DND-41 (cell line): ENCODE measurements at regions not wholly inside any gene's neighbourhood (a gene's known extent, or its start where the extent isn't known, plus 50 kb on each side); places are given as distances from the start of the nearest gene placed in this dataset.

ENCODE experiments used
- ATAC-seq: fragments of 200-7000 bp; cut with Tn5 transposase; 3 replicates; pipeline ENCODE4 v1.9.1; 2021; ENCODE audit warnings: low read depth; ENCODE audit not compliant: insufficient read depth
- DNase-seq: peaks from one replicate; pipeline ENCODE4 v3.0.0-alpha.2; 2020
- H2AFZ ChIP-seq: 2 replicates; pipeline ENCODE4 v1.6.0; 2012; ENCODE audit warnings: low read depth, low read length
- H3K27ac ChIP-seq: 2 replicates; pipeline ENCODE4 v1.5.1; 2012; ENCODE audit warnings: low read length, inconsistent platforms
- H3K27me3 ChIP-seq: fragments of 200-600 bp; sonication (generic); 2 replicates; pipeline ENCODE4 v1.6.0; 2012; ENCODE audit warnings: low read length, mild to moderate bottlenecking, inconsistent platforms; ENCODE audit not compliant: insufficient read depth, poor library complexity
- H3K36me3 ChIP-seq: 2 replicates; pipeline ENCODE4 v1.5.1; 2012; ENCODE audit warnings: low read length, inconsistent platforms; ENCODE audit not compliant: insufficient read depth
- H3K4me1 ChIP-seq: 2 replicates; pipeline ENCODE4 v1.5.1; 2012; ENCODE audit warnings: mild to moderate bottlenecking, low read length; ENCODE audit not compliant: insufficient read depth
- H3K4me2 ChIP-seq: 2 replicates; pipeline ENCODE4 v1.6.0; 2012; ENCODE audit warnings: mild to moderate bottlenecking, moderate library complexity, low read length, inconsistent platforms; ENCODE audit not compliant: insufficient read depth
- H3K4me3 ChIP-seq, 2 experiments: fragments of 200-600 bp in 1 of 2; shearing (Covaris generic) in 1 of 2; 2 replicates each; pipeline ENCODE4 v1.5.1; 2012 to 2016; ENCODE audit warnings: inconsistent platforms in 2 of 2, low read length in 2 of 2, mild to moderate bottlenecking in 2 of 2, low read depth in 1 of 2, moderate library complexity in 1 of 2
- H3K79me2 ChIP-seq: 2 replicates; pipeline ENCODE4 v1.6.0; 2012; ENCODE audit warnings: low read length, inconsistent platforms; ENCODE audit not compliant: insufficient read depth
- H3K9ac ChIP-seq: 2 replicates; pipeline ENCODE4 v1.6.0; 2012; ENCODE audit warnings: low read depth, mild to moderate bottlenecking, inconsistent platforms, low read length, moderate library complexity
- H3K9me3 ChIP-seq: 2 replicates; pipeline ENCODE4 v1.5.1; 2012; ENCODE audit warnings: low read length, moderate library complexity, mild to moderate bottlenecking, inconsistent platforms; ENCODE audit not compliant: insufficient read depth, severe bottlenecking
- H4K20me1 ChIP-seq: 2 replicates; pipeline ENCODE4 v1.6.0; 2012; ENCODE audit warnings: low read length; ENCODE audit not compliant: insufficient read depth
- EZH2 ChIP-seq: IDR thresholded peaks from 3 replicates; pipeline ENCODE4 v1.6.1; 2012; ENCODE audit warnings: borderline replicate concordance, low read depth, mild to moderate bottlenecking, moderate library complexity, low read length, inconsistent platforms; ENCODE audit not compliant: severe bottlenecking
- TF ChIP-seq, protein P1 (sequence below): IDR thresholded peaks from 2 replicates; pipeline ENCODE4 v1.5.1; 2012; ENCODE audit warnings: borderline replicate concordance, low read length, moderate library complexity, mild to moderate bottlenecking; ENCODE audit not compliant: poor library complexity, severe bottlenecking; ENCODE audit errors: extremely low read depth

DNA sequence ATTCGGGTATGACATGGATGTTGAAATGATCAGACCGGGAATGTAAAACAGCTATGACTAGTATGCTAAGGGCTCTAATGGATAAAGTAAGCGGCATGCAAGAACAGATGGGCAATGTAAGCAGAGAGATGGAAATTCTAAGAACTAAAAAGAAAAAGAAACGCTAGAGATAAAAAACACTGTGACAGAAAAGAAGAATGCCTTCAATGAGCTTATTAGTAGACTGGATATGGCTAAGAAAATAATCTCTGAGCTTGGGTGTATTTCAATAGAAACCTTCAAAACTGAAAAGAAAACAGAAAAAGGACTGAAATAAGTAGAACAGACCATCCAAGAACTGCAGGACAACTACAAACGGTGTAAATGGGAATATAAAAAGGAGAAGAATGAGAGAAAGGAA lies 101.2 kb downstream of the HES1 start:
- no peak for DNase-seq
- Histone ChIP-seq H3K4me3 (no peak overlapping the region), H3K4me2 (no peak overlapping the region), H3K27ac (no peak overlapping the region), H3K36me3 (no peaks in the 10 kb centered on the region), H3K4me1 (no peaks in the 10 kb centered on the region), H3K9ac (no peak overlapping the region), H2AFZ (no peak overlapping the region), H4K20me1 (no peaks in the 10 kb centered on the region), H3K9me3 (peaks cover 5% of the 10 kb centered on the region), H3K79me2 (no peaks in the 10 kb centered on the region), H3K27me3 (no peaks in the 10 kb centered on the region)
- no peak for ATAC-seq
- TF ChIP-seq, protein P1, sequence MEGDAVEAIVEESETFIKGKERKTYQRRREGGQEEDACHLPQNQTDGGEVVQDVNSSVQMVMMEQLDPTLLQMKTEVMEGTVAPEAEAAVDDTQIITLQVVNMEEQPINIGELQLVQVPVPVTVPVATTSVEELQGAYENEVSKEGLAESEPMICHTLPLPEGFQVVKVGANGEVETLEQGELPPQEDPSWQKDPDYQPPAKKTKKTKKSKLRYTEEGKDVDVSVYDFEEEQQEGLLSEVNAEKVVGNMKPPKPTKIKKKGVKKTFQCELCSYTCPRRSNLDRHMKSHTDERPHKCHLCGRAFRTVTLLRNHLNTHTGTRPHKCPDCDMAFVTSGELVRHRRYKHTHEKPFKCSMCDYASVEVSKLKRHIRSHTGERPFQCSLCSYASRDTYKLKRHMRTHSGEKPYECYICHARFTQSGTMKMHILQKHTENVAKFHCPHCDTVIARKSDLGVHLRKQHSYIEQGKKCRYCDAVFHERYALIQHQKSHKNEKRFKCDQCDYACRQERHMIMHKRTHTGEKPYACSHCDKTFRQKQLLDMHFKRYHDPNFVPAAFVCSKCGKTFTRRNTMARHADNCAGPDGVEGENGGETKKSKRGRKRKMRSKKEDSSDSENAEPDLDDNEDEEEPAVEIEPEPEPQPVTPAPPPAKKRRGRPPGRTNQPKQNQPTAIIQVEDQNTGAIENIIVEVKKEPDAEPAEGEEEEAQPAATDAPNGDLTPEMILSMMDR = no peak
- TF ChIP-seq EZH2 = no peak

DNA sequence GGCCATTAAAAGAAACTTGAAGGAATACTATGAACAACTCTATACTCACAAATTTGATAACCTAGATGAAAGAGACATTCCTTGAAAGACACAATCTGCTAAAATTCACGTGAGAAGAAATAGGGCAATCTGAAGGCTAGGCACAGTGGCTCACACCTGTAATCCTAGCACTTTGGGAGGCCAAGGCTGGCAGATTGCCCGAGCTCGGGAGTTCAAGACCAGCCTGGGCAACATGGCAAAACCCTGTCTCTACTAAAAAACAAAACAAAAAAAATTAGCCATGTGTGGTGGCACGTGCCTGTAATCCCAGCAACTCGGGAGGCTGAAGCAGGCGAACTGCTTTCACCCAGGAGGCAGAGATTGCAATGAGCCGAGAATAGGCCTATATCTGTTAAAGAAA lies 104.8 kb downstream of the HES1 start:
- ATAC-seq (no peak), DNase-seq (no peak)
- H4K20me1 ChIP-seq = no peaks in the 10 kb centered on the region
- H2AFZ ChIP-seq = no peak overlapping the region
- no peaks in the 10 kb centered on the region for H3K79me2 ChIP-seq
- H3K9ac ChIP-seq = no peak overlapping the region
- 0 out of 2 replicates have a peak, but pooled peaks cover 3% of the 10 kb centered on the region for H3K4me1 ChIP-seq
- H3K9me3 ChIP-seq = peaks cover 5% of the 10 kb centered on the region
- H3K36me3 ChIP-seq = no peaks in the 10 kb centered on the region
- H3K4me3 ChIP-seq = no peak overlapping the region
- no peak overlapping the region for H3K27ac ChIP-seq
- TF ChIP-seq EZH2 = no peak
- TF ChIP-seq, protein P1 = no peak
- H3K4me2 ChIP-seq = no peak overlapping the region
- H3K27me3 ChIP-seq = no peaks in the 10 kb centered on the region

DNA sequence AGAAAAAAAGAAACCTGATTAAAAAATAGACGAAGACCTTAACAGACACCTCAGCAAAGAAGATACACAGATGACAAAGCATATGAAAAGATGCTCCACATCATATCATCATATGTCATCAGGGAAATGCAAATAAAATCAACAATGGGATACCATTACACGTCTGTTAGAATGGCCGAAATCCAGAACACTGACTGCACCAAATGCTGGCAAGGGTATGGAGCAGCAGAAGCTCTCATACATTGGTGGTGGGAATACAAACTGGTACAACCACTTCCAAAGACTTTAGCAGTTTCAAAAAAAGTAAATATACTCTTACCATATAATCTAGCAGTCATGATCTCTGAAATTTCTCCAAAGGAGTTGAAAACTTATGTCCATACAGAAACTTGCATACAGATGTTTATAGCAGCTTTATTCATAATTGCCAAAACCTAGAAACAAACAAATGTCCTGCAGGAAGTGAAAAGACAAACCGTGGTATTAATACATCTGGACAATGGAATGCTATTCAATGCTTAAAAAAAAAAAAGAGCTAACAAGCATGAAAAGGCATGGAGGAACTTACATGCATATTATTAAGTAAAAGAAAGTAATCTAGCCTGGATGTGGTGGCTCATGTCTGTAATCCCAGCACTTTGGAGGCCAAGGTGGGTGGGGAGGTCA lies 107.4 kb downstream of the HES1 start:
- TF ChIP-seq, protein P1 = no peak
- TF ChIP-seq EZH2 = no peak
- no peaks in the 10 kb centered on the region for H3K9me3 ChIP-seq
- DNase-seq (no peak), ATAC-seq (no peak)
- no peaks in the 10 kb centered on the region for H3K27me3 ChIP-seq
- no peak overlapping the region for H3K9ac ChIP-seq
- no peaks in the 10 kb centered on the region for H3K79me2 ChIP-seq
- no peak overlapping the region for H3K4me3 ChIP-seq
- H3K36me3 ChIP-seq = no peaks in the 10 kb centered on the region
- peaks cover 8% of the 10 kb centered on the region for H3K4me1 ChIP-seq
- no peak overlapping the region for H3K4me2 ChIP-seq
- no peak overlapping the region for H3K27ac ChIP-seq
- no peaks in the 10 kb centered on the region for H4K20me1 ChIP-seq
- no peak overlapping the region for H2AFZ ChIP-seq
